ENCODE measurements at regions not wholly inside any gene's neighbourhood (a gene's known extent, or its start where the extent isn't known, plus 50 kb on each side); places are given as distances from the start of the nearest gene placed in this dataset.

- TF ChIP-seq REST (IDR thresholded peaks at IDR 0.05; ENCODE audit: borderline replicate concordance) = no peak
- TF ChIP-seq CTCF (IDR thresholded peaks at IDR 0.05; ENCODE audit: poor library complexity, severe bottlenecking) = no peak
- TF ChIP-seq TAF1 (IDR thresholded peaks at IDR 0.05; ENCODE audit: low read depth) = no peak
- no peak for TF ChIP-seq EP300 (conservative IDR thresholded peaks at IDR 0.05; ENCODE audit: poor library complexity, severe bottlenecking)
- TF ChIP-seq EZH2 (IDR thresholded peaks at IDR 0.05; ENCODE audit: borderline replicate concordance, insufficient read depth, low read length, poor library complexity, severe bottlenecking) = no peak
- no peak for TF ChIP-seq RAD21 (conservative IDR thresholded peaks at IDR 0.05)
- TF ChIP-seq MXI1 (conservative IDR thresholded peaks at IDR 0.05; ENCODE audit: poor library complexity, severe bottlenecking) = no peak
- no peak for TF ChIP-seq POLR2AphosphoS5 (IDR thresholded peaks at IDR 0.05)
- TF ChIP-seq SMC3 (conservative IDR thresholded peaks at IDR 0.05; ENCODE audit: poor library complexity) = no peak
These were observed 51.9 kb upstream of the NLGN4Y start for GRCh38 chrY:14472421-14472820.

All from neural cell (in vitro differentiated cells).